Right lobe of liver (tissue), 4 donors: ENCODE measurements at regions not wholly inside any gene's neighbourhood (a gene's known extent, or its start where the extent isn't known, plus 50 kb on each side); places are given as distances from the start of the nearest gene placed in this dataset.

ENCODE experiments used
- POLR2A ChIP-seq: fragments of 450-650 bp; IDR thresholded peaks from one replicate; pipeline ENCODE4 v1.6.1; 2017; ENCODE audit warnings: antibody characterized with exemption, mild to moderate bottlenecking
- TF ChIP-seq, protein P1 (sequence below), 4 donors: fragments of 200-600 bp in 3 of 4; fragments of 450-650 bp in 1 of 4; IDR thresholded peaks; one replicate each; pipeline versions ENCODE4 v1.5.1 to v1.8.0; 2016 to 2022; ENCODE audit warnings: antibody characterized with exemption in 4 of 4, mild to moderate bottlenecking in 2 of 4
- donor health status: DM: no; HTN: no; CAD: no.
- donor health status: DM: no; HTN: no; CAD: no.
- donor health status: DM: no; HTN: yes; CAD: no.

GRCh38 chr3:76043746-76044145 lies 258.4 kb upstream of the ZNF717 start:
- TF ChIP-seq, protein P1, sequence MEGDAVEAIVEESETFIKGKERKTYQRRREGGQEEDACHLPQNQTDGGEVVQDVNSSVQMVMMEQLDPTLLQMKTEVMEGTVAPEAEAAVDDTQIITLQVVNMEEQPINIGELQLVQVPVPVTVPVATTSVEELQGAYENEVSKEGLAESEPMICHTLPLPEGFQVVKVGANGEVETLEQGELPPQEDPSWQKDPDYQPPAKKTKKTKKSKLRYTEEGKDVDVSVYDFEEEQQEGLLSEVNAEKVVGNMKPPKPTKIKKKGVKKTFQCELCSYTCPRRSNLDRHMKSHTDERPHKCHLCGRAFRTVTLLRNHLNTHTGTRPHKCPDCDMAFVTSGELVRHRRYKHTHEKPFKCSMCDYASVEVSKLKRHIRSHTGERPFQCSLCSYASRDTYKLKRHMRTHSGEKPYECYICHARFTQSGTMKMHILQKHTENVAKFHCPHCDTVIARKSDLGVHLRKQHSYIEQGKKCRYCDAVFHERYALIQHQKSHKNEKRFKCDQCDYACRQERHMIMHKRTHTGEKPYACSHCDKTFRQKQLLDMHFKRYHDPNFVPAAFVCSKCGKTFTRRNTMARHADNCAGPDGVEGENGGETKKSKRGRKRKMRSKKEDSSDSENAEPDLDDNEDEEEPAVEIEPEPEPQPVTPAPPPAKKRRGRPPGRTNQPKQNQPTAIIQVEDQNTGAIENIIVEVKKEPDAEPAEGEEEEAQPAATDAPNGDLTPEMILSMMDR (IDR thresholded peaks at IDR 0.05): no peak
- TF ChIP-seq POLR2A: no peak
